Stimulated activated CD4-positive, alpha-beta T cell treated with anti-CD3 and anti-CD28 coated beads, Interleukin-15, amount 100 ng/mL, for 1 hour (primary cell): ENCODE measurements at regions not wholly inside any gene's neighbourhood (a gene's known extent, or its start where the extent isn't known, plus 50 kb on each side); places are given as distances from the start of the nearest gene placed in this dataset.

ENCODE experiments used
- DNase-seq, 2 donors: peaks; one replicate each; pipeline ENCODE4 v3.0.0-alpha.2; 2020; ENCODE audit warnings: low read depth in 1 of 2, low spot score in 1 of 2

GRCh38 chr20:21867811-21868210, 162.3 kb downstream of the PAX1 start:
- DNase-seq: no peak

- DNase-seq: no peak
Observed at GRCh38 chr20:21867353-21867752, 161.9 kb downstream of the PAX1 start.

- no peak for DNase-seq
Observed at GRCh38 chr20:21862956-21863355, 157.5 kb downstream of the PAX1 start.

DNA sequence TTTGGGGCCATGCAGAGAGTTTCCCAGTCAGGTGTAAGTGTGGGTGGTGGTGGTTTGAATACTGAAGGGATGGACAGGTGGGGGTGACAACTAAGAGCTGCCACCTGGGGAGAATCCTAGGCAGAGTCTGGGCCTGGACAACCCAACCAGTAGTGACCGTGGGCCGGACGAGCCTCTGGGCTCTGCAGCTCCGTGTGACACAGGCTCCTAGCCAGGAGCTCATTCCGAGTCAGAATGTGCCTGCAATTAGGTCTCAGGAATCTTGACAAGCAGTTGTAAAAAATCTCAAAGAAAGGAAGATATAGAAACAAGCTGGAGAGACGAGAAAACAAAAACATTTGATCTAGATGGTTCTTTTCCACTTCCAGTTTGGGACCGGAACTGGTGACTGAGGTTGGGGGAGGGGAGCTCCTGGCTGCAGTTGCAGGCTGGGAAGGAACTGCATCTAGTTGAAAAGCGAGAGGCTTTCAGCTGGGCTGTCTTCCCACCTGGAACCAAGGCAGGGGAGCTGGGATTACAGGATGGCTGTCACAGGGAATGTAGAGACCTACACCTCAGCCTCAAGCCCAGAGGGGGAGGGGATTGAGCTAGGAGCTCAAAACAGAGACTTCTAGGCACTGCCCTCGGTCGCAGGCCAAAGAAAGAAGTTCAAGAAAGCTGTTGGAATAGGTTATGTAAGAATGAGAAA, 156.9 kb downstream of the PAX1 start:
- DNase-seq: no peak

DNA sequence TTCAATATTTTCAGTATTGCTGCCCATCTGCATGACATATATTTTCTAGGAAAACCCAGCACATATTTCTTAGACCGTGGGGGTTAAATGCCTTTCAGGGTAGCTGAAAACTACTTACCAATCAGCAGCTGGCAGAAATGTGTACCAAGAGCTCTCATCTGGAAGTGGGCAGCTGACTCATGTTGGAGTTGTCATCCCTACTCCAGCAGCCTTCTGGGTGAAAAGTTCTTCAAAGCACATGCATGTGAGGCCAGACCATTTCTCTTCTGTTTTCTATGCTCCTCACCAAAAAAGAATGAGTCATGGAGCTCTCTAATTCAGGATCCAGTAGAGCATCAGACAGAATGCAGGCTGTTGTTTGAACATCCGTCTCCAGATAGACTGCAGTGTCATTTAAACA, 135.5 kb downstream of the PAX1 start:
- DNase-seq: no peak

GRCh38 chr20:21839982-21840381, 134.5 kb downstream of the PAX1 start:
- no peak for DNase-seq

DNA sequence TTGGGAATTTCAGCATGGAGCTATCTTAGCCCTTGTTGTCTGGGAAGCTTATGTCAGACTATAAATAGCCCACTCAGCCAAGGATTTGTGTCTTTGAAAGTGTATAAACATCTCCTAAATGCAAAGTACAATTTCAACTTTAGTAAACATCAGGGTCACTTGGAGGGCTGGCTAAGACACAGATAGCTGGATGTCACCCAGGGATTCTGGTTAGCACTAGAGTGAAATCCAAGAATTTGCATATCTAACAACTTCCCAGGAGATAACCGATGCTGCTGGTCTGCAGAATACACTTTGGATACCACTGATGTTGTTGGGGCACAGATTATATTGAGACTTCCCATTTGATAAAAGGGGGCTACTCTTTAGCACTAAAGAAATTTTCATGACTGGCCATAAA, 130.9 kb downstream of the PAX1 start:
- no peak for DNase-seq

GRCh38 chr20:21835042-21835441, 129.6 kb downstream of the PAX1 start:
- no peak for DNase-seq

- DNase-seq: no peak
Observed at GRCh38 chr20:21832442-21833385, 127.2 kb downstream of the PAX1 start.

DNA sequence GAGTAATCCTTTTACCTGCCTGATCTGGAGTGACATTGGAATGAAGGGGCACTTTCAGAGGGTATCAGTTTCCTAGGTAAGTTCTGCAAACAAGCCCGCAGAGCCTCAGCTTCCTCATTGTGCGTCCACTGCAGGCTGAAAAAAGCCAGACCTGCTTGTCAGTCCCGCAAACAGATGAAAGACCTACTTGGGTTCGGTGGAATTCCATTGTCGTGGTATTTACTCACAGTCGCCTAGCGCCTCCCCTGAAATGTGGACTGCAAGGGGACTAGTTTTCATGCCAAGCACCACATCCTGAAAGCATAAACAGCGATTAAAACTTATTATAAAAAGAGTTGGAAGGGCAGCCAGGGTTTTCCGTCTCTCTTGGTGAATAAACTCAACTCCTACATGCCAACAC, 121.5 kb downstream of the PAX1 start:
- no peak for DNase-seq

- no peak for DNase-seq
Observed at GRCh38 chr20:21821358-21821757, 115.9 kb downstream of the PAX1 start.

- DNase-seq: no peak
Observed at GRCh38 chr20:21820688-21821087, 115.2 kb downstream of the PAX1 start.

DNA sequence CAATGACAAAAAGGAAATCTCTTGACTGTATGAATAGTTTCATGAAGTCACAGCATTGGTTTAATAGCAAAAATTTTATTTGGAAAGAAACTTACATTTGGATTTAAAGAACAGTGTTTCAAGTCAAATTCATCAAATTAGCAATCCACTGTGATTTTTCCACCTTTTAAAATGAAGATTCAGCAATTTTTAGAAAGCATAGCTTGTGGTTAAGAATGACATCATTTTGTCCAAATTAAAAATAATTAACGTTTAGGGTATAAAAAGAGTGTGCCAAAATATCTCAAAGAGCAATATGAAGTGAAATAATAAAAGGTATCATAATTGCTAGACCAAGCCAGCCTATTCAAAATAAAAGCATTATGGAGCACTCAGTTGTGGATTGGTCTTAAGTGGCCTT, 114.6 kb downstream of the PAX1 start:
- DNase-seq: no peak

GRCh38 chr20:21812379-21812778, 106.9 kb downstream of the PAX1 start:
- no peak for DNase-seq

- no peak for DNase-seq
Observed at GRCh38 chr20:21809961-21810523, 104.6 kb downstream of the PAX1 start.

- peak in 1 of 2 donors; percentile 3 for DNase-seq
Observed at GRCh38 chr20:21808863-21809664, 103.6 kb downstream of the PAX1 start.

- DNase-seq: no peak
Observed at GRCh38 chr20:21808139-21808538, 102.7 kb downstream of the PAX1 start.

DNA sequence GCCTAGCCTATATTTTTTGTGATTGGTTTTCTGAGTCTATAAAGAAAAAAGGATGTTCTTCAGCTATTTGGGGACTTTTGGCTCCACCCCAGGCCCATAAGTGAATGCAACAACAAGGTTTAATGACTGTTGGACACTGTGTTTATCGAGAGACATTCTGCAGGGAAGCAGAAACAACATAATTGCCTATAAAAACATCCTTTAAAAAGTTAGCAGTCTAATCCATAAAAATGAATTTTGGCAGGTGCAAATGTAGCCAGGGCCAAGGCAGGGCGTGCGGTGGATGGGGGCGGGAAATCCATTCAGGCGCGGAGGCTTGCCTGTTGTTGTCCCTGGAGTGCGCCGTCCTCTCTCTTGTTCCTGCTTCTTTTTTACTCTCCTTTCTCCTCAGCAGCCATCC, 99.3 kb downstream of the PAX1 start:
- no peak for DNase-seq

DNA sequence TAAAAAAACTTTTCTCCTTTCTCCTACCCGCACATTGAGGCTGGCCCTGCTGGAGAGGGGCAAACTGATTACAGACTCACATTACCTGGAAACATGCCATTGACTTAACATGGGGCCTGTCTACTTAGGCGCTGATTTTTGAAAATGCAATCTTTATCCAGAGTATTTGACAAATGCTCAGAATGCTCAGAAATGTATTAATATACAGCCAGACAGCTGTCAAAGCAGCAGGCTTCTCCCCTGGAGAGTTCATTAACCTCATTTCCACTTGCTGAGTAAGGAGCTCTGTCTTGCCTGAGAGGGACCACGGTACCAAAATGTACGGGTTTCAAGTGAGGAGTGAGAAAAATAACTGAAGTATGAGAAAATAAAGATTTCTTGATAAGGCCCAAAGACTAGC, 95.7 kb downstream of the PAX1 start:
- no peak for DNase-seq

DNA sequence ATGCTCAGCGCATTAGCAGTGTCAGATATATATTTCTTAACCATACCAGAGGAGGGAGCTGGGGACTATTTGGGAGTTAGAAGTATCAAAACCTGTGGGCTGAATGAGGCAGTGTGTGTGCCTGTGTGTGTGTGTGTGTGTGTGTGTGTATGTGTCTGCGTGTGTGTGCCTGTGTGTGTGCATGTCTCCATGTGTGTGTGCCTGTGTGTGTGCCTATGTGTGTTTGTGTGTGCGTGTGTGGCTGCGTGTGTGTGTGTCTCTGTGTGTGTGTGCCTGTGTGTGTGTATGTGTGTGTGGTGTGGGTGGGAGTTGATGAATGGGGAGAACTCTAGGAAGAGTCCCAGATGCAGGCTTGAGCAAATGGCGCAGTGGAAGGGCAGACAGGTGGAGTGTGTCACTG, 92.9 kb downstream of the PAX1 start:
- no peak for DNase-seq

DNA sequence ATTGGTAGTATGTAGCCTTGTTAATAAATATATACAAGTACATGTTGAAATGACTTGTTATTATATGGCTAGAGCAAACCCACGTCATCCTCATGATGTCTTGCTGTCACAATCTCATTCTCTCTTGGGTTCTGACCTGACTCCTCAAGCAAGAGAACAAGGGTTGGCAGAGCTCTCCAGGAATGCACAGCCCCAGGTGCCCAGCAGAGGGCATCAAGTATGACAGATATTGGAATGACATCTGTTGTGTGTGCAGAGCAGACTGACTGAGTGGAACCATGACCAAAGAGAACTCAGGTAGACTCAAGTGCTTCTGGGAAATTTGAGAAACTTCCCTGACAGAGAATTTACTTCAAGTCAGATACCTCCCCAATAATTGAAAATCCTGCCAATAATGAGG, 90.6 kb downstream of the PAX1 start:
- DNase-seq: no peak
